Activated CD8-positive, alpha-beta memory T cell treated with anti-CD3 and anti-CD28 coated beads, Interleukin-2, amount 50 U/mL, for 24 hours (primary cell): ENCODE measurements at regions not wholly inside any gene's neighbourhood (a gene's known extent, or its start where the extent isn't known, plus 50 kb on each side); places are given as distances from the start of the nearest gene placed in this dataset.
"Not testable (repeated sequence)": the region's sequence is repeated elsewhere in the genome, so short reads cannot be mapped to it uniquely, and the experiment has no call there.

ENCODE experiments used
- DNase-seq: peaks from one replicate; pipeline ENCODE4 v3.0.0-alpha.2; 2020; ENCODE audit errors: extremely low read depth

DNA sequence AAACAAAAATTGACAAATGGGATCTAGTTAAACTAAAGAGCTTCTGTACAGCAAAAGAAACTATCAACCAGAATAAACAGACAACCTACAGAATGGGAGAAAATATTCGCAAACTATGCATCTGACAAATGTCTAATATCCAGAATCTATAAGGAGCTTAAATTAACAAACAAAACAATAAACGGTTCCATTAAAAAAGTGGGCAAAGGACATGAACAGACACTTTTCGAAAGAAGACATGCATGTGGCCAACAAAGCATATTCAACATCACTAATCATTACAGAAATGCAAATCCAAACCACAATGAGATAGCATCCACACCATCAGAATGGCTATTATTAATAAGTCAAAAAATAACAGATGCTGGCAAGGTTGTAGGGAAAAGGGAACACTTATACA, 50.5 kb upstream of the MED13L start:
- DNase-seq: not testable (repeated sequence)

DNA sequence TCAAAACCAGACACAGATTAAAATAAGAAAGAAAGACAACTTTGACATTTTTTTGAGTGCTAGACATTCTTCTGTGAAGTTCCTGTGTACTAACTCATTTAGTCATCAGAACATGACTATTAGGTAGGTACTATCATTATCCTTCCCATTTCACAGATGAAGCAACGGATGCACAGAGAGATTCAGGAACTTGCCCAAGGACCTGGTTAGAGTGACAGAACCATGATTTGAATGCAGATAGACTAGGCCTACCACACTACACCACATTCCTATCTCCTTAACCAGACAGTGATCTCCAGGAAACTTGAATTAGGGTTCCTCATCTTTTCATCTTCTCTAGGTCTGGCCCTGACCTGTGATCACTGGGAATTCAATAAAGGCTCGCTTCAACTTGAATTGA, 54.4 kb upstream of the MED13L start:
- no peak for DNase-seq

GRCh38 chr12:116332705-116333380, 55.4 kb upstream of the MED13L start:
- no peak for DNase-seq

DNA sequence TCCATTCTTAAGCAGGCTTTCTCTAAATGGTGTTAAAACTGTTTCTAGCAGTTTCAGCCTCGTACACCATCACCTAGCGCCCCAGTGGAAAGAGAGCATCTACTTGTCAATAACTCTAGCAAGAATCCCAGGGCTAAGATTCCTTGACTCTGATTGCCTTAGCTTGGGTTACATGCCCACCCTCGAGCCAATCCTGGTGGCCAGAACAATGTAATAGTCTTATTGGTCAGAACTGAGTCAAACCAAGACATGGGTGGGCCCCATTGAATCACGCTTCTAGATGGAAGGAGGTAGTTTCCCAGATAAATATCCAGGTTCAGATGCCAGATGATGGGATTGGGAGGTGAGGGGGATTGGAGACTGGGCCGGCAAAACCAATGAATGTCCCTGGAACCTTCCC, 55.9 kb upstream of the MED13L start:
- no peak for DNase-seq

- DNase-seq: no peak
These were observed 59.1 kb upstream of the MED13L start for GRCh38 chr12:116336542-116337065.

DNA sequence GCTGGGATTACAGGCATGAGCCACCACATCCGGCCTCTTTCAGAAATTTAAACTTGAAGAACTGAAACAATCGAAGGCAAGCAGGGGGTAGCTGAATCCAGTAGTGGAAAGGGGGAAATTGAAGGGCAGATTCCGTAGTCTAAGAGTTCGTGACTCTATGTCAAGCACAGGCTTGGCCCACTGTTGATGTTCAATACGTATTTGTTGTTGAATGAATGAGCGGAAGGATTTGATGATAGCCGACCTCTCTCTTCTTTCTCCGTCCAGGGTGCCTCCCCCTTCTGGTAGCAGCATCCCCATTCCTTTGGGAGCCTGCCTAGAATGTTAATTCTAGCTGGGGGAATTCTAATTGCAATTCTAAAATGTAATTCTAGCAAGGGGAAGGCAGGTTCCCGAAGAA, 59.8 kb upstream of the MED13L start:
- no peak for DNase-seq

DNA sequence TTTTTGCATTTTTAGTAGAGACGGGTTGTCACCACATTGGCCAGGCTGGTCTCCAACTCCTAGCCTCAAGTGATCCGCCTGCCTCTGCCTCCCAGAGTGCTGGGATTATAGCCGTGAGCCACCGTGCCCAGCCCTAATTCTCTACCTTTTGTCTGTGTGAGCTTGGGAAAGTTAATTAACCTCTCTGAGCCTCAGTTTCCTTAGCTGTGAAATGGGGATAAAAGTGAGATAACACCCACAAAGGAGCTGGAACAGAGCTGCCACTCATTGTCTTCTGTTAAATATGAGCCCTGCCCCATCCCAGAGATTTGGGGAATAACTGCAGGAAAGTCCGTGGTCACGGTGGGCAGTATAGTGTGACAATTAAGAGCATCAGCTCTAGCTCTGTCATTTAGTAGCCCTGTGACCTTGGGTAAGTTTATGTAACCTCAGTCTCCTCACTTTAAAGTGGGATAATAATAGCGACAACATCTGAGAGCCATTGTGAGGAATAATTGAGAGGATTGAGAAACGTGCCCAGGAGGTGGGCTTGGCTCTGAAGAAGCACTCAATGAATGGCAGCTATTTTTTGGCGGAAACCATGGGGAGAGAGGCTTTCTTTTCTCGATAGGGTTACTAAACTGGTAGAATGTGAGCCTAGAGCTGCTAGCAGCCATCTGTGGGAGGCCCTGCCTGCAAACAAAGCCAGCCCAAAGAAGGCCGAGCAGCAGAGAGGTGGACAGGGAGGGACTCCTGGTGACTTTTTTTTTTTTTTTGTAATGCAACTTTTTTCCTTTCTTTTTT, 60.8 kb upstream of the MED13L start:
- no peak for DNase-seq

DNA sequence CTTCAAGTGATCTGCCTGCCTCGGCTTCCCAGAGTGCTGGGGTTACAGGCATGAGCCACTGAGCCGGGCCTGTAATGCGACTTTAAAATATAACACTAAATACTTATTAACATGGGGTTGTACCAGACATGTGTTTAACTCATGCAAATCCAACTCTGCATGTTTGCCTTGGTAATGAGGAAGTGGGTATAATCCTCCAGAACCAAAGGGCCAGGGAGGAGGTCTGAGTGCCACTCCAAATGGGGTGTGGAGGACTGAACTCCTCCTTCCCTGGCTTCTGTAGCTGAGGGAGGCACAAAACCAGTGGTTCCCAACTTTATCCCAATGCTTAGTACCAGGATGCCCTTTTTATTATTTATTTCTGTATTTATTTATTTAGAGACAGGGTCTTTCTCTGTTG, 61.6 kb upstream of the MED13L start:
- no peak for DNase-seq

DNA sequence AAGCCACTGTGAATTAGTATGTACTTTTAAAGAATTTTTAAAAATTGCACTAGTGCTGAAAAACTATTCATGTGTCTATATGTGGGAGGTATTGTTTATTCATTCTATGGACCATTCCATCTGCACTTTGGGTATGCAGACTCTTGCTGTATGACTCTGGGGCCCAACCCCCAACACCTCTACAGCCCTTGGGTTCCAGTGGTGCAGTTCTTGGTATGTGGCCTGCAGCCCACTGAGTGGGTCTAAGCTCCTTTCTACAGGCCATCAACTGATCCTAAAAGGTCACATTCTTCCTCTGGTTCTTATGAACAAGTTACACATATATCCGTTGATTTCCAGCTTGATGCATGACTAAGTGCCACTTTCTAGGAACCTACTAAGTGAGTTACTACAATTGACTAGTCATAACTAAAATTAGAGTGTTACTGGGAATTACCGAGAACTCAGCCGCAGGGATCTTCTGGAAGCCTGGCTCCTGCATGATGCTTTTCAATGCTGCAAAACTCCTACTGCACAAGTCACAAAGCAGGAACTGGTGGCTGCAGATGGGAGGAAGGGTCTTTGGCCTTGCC, 62.4 kb upstream of the MED13L start:
- DNase-seq: no peak

GRCh38 chr12:116343331-116343884, 65.9 kb upstream of the MED13L start:
- no peak for DNase-seq

DNA sequence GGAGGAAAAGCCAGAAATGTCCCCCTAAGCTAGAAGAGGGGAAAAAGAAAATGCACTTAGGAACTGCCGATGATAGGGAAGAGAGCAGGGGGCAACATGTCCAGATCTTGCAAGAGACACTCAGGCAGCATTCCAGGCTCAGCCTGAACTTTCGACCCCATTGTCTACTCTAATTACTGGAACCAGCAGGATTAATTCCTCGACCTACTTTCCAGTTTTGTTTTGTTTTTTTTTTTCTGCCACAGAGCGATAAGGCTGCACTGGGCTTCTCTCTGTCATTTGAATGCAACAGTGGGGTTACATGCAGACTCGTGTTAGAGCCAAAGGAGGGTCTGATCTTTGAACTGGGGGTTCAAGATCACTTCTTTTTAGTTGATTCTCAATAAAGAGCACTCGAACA, 68.7 kb upstream of the MED13L start:
- DNase-seq: no peak

DNA sequence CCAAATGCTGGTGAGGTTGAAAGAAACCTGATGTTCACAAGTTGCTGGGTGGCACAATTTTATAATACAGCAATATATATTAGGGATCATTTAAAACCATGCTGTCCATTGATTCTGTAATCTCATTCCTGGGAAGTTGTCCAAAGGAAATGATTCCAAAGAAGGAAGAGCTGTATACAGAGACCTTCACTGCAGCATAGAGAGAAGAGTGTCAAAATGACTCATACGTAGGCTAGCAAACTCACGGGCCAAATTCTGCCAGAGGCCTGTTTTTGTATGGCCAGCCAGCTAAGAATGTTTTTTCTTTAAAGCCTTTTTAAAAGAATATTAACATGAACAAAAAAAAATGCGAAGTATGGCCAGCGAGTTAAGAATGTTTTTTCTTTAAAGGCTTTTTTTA, 69.2 kb upstream of the MED13L start:
- no peak for DNase-seq

DNA sequence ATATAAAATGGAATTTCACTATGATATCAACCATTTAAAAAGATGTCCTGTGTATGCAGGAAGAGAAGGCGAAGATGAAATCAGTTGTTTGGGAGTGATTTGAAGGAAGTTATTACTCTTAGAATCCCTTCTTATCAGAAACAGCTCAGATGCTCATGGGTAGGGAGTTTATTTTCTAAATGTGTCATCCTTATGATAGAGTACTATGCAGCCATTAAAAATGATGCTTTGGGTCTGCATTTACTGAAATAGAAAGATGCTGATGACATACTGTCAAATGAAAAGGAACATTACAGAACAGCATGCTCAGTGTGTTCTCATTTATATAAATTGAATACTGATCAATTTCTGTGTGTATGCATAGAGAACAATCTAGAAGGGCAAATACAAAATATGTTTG, 69.8 kb upstream of the MED13L start:
- DNase-seq: no peak

DNA sequence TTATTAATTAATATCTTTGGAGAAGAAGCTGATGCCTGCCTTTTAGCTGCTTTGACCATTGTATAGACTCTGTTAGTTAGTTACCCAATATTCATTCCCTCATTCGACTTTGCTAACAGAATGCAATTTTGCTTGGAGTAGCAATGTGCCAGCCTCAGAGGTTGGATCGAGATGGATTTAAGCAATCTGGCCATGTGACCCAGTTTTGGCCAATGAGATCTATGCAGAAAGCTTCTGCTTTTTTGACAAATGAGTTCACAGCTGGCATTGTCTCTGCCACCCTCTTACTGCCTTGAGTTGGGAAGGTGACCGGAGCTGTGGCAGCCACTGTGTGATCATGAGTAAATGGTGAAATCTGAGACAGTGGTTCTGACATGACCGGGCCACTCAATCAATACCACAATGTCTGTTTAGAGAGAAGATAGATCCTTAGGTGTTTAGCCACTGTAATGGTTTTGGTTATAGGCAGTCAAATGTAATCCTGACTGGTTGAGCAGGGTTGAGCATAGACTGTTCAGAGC, 74.9 kb upstream of the MED13L start:
- DNase-seq: no peak

DNA sequence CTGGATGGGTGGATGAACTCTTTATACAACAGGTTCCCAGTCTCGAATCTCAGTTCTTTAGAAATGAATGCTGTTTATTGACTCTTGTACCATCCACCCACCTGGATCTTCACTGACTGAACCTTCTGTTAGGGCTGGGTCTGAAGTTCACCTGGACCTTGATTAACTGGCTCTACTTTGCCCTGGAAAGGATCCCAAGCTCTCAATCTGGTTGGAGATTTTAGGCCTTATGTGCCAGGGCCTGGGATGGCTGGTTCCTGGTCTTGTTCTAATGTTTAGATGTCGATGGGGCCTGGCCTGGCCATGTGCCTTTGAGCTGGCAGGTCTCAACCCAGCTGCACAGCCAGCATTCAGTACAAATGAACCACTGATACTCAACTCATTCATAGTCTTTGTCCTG, 76.5 kb upstream of the MED13L start:
- no peak for DNase-seq

DNA sequence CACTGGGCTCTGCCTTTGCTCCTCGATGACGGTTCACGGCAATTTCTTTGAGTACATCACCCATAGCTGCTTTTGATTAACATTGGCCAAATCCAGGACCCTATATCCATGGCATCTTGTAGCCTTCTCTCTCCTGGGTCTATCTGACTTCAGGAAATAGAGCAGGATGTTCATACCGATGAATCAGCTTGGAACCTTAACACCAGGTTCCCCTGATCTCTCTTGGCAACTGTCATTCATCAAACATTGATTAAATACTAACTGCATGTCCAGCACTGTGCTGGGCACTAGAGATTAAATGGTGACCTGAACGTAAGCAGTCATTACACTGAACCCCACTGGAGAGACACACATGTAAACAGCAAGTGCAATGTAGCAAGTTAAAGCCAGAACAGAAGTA, 77.0 kb upstream of the MED13L start:
- DNase-seq: no peak

DNA sequence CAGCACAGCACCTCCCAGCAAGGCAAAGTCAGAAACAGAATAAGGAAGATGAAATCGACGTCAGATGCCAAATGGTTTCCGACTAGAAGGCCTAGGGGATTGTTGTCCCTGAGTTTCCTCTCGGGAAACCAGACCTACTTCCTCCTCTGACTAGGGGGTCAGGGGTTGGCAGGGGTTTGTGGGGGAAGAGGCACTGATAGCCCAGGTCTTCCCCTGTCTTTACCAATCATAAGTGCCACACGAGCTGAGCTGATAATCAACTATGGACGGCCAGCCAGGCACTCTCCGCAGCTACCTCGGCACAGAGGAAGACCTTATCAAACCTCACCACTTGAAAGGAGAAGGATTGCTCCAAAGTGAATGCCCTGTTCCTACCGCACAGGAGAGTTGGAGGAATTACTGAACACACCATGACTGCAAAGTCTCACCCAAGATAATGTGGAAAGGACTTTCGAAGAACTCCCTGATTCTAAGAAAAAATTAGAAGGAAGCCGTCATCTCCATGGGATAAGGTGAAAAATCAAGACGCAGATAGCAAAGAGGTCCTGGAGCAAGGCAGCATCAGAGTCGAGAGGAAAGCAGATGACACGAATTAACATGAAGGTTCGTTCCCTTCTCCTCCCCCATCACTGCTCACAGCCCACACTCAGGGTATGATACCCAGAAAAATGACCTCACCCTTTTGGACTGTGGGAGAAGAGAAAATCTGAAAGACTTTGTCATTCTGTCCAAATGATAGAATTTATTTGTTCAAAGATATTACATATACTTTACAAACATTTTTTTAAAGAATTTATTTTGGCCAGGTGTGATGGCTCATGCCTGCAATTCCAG, 77.7 kb upstream of the MED13L start:
- no peak for DNase-seq

GRCh38 chr12:116358536-116358892, 81.0 kb upstream of the MED13L start:
- no peak for DNase-seq

GRCh38 chr12:116358893-116359761, 81.6 kb upstream of the MED13L start:
- peak; percentile 17 for DNase-seq

DNA sequence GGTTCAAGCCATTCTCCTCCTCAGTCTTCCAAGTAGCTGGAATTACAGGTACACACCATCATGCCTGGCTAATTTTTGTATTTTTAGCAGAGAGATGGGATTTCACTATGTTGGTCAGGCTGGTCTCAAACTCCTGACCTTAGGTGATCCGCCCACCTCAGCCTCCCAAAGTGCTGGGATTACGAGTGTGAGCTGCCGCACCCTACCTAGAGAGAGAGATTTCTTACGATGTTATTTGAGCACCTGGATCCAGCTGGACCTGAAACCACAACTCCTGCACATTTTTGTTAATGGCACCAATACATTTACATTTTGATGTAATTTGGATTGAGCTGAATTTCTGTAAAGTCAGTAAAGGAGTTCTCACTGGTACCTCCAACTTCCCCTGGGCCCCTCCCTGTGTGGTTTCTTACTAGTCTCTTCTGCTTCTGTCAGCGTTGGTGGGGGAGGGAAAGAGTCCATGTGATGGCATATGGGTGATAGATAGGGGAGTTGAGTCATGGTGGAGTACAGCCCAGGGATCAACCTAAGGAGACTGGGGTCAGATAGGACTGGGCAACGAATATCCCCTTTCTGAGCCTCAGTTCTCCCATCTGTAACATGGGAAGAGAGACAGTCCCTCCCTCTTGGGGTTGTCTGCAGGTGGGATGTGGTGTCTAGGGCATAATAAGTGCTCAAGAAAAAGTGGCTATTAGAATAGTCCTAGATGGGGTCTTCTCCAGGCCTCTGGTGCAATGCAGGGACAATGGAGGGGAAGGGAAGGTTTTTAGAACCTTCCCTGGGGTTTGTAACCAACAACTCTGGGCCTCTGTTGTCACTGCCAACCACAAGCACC, 83.3 kb upstream of the MED13L start:
- DNase-seq: no peak
